SH-SY5Y (cell line): ENCODE measurements at regions not wholly inside any gene's neighbourhood (a gene's known extent, or its start where the extent isn't known, plus 50 kb on each side); places are given as distances from the start of the nearest gene placed in this dataset.

Experiments used
- GATA2 ChIP-seq: IDR thresholded peaks from 2 replicates; pipeline ENCODE4 v1.6.1; 2011; ENCODE audit warnings: mild to moderate bottlenecking, low read depth, low read length
- GATA3 ChIP-seq: IDR thresholded peaks from 2 replicates; pipeline ENCODE4 v1.6.1; 2011; ENCODE audit warnings: low read depth, mild to moderate bottlenecking, low read length, moderate library complexity

DNA sequence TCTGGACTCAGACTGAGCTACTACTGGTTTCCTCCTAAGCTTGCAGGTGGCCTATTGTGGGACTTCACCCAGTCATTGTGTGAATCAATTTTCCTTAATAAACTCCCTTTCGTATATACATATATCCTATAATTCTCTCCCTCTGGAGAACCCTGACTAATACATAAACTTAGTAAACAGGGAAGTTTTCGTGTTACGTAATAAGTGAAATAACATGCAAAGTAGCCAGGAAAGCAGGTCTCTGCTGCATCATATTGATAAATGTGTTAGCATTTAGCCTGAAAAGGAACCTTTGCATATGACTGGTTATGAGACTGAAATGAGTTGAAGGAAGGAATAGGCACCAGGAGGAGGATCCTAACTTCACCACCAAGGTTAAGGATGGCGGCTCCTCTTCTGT, 527.2 kb upstream of the FAM98A start:
- no peak for TF ChIP-seq GATA2
- no peak for TF ChIP-seq GATA3

- TF ChIP-seq GATA3 = no peak
- no peak for TF ChIP-seq GATA2
These were observed 525.1 kb upstream of the FAM98A start for GRCh38 chr2:34123996-34124785.

DNA sequence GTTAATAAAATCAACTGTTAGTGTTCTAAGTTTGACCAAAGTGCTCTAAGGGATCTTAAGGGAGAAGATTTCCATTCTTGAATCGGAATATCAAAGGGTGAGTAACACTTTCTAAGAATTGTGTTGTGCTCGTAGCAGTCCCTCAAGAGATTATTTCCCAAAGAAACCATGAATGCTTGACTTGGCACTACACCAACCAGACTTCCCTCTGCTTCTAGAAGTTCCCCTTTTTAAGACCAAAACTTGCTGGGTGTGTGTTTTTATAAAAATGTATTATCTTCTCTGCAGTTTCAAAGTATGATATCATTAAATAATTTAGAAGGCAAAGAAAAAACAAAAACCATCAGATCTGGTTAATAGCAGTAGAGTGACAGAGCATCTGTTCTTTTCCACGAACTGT, 522.0 kb upstream of the FAM98A start:
- TF ChIP-seq GATA2 = no peak
- no peak for TF ChIP-seq GATA3

DNA sequence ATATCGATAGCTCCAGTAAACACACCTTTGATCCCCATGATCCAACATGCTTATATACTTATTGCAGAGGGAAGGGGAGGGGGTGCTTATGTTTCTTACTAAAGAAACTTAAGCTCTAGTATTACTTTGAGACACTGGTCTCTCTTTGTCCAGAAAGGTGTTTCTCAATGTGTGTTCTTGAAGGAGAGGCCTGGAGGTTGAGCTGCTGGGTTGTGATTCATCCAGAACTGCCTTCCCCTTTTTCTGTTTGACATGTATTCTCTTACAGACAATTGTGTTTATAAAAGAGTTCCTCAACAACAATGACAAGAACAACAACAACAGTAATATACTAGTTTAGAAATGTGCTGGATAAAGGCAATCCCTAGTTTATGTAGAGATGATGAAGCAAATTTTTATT, 516.0 kb upstream of the FAM98A start:
- TF ChIP-seq GATA3 = no peak
- TF ChIP-seq GATA2 = no peak

DNA sequence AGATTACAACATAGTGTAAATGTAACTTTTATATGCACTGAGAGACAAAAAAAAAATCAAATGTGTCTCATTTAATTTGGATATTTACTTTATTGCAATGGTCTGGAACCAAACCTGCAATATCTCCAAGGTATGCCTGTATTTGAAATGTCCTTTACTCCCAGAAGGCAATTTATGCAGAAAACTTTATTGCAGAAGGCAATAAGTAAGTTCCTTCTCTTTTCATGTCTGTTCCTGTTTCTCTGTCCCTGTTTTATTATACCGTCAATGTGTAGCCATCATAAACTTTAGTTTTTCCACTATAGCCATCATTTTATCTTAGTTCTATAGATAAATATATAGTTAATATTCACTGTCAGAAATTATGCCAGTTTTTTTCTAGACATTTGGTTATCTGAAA, 513.1 kb upstream of the FAM98A start:
- no peak for TF ChIP-seq GATA3
- TF ChIP-seq GATA2 = no peak

GRCh38 chr2:34110392-34110791, 511.3 kb upstream of the FAM98A start:
- TF ChIP-seq GATA2 (no peak), GATA3 (no peak)

DNA sequence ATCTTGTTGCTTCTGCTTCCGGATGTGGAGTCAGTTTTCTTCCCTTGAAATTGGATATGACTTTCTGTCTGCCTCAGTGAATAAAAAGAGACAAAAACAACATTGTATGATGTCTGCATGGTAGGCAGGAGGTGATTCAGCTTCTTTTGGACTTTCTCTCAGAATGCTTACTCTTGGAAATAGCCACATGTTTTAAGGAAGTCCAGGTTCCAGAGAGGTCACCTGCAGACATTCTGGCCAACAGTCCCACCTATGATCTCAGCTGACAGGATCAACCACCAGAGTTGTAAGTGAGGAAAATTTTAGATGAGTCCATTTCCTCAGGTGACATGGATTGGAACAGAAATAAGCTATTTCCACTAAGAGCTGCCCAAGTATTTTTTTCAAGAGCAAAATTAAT, 508.7 kb upstream of the FAM98A start:
- TF ChIP-seq GATA2 (no peak), GATA3 (no peak)

GRCh38 chr2:34105006-34105767, 506.1 kb upstream of the FAM98A start:
- no peak for TF ChIP-seq GATA3
- TF ChIP-seq GATA2 = no peak

DNA sequence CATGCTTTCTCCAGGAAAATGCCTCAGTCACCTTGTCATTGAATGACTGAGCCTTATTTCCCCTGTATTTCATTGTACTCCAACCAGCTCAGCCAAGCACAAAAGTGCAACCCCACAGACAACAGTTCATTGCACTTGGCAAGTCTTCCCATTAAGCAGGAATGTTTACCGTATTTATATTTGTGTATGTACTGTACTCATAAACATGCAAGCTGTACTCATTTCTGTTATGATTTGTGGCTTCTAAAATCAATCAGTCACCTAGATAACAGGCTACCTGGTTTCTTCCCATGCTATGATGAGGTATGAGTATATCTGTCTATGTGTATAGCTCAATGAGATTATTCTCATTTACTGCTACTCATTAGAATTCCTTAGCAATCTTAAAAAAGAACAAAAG, 505.5 kb upstream of the FAM98A start:
- TF ChIP-seq GATA3 (no peak), GATA2 (no peak)

GRCh38 chr2:34103437-34103836, 504.3 kb upstream of the FAM98A start:
- TF ChIP-seq GATA3 (no peak), GATA2 (no peak)

GRCh38 chr2:34102339-34102738, 503.2 kb upstream of the FAM98A start:
- no peak for TF ChIP-seq GATA3
- TF ChIP-seq GATA2 = no peak

- no peak for TF ChIP-seq GATA2
- TF ChIP-seq GATA3 = no peak
These were observed 500.3 kb upstream of the FAM98A start for GRCh38 chr2:34099377-34099776.

DNA sequence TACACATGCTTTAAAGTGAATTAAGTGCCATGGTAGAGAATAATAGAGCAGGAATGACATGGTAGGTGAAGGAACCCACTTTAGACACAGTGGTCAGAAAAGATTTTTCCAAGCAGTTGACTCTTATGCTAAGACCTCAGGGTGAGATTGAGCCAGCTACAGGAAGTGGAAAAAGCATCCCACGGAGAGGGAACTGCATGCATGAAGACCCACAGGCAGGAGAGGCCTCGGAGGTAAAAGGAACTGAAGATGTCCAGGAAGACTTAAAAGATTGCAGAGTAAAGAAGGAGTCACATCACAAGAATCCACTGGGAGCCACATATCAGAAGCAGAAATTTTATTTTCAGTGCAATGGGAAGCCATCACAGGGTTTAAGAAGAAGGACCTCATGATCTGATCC, 499.2 kb upstream of the FAM98A start:
- TF ChIP-seq GATA2 (no peak), GATA3 (no peak)

DNA sequence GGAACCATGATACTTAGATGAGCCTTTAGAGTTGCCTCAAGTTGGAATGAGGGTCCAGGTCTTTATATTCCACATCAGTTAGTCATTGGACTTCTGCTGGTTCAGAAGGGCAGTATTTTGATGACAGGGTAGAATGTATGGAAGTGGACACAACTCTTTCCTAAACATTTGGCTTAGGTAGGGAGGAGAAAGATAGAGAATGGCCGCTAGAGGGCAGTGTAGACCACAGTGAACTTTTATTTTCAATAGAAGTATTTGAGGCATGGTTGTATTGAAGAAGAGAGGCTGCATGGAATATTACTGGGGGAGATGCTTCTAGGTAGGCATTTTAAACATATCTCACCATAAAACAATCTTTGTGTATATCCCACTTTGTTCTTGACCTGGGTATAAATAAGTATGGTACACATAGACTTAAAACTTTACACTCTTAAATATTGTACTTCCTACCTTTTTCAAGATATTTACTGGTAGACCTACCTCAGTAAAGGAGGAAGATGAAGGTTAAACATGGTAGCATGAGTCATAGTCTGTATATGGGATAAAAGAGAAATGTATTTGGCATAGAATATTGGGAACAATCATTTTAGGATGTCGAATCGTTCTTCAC, 497.6 kb upstream of the FAM98A start:
- TF ChIP-seq GATA2 = no peak
- TF ChIP-seq GATA3 = no peak

DNA sequence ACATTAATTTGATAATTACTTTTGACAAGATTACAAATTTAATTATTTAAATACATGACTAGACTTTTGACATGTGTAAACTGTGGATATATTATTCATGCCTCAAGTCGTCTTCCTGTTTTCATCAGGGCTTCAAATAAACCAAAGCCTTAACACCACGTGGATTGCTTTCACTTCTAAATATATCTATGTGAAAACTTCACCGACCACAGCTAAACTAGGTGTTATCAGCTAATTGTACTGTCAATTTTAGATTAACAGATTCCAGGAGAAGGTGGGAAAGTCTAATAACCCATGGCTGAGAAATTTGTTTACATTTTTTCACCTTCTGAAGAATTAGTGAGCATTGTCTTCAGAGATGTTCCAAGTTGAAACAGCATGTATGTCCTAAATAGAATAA, 494.7 kb upstream of the FAM98A start:
- TF ChIP-seq GATA2 (no peak), GATA3 (no peak)
